ENCODE measurements at regions not wholly inside any gene's neighbourhood (a gene's known extent, or its start where the extent isn't known, plus 50 kb on each side); places are given as distances from the start of the nearest gene placed in this dataset.
A peak's percentile ranks its signal among the peaks of the same experiment; 100 is the strongest.

- Histone ChIP-seq H3K4me3 (no peak overlapping the region), H3K27ac (no peak overlapping the region), H3K4me1 (no peaks in the 10 kb centered on the region), H3K9me3 (no peaks in the 10 kb centered on the region), H3K4me2 (no peak overlapping the region)
- POLR2A ChIA-PET = no interaction called here
- CTCF ChIA-PET = no interaction called here
- ATAC-seq (peak in 1 of 2 experiments; percentile 72; a peak in 3 of 6 replicates), DNase-seq (ENCODE audit: low read depth in 1 of 2, low spot score in 1 of 2) (peak in 1 of 2 experiments; percentile 52), FAIRE-seq (no peak)
- WGBS (ENCODE audit: missing lambda C conversion rate) = 62% methylated on average over 3 of the region's 3 CpGs
- no peak for TF ChIP-seq HOXA7 (CRISPR knock-in tag; IDR thresholded peaks at IDR 0.05)
- no peak for TF ChIP-seq CHD4 (IDR thresholded peaks at IDR 0.05; ENCODE audit: borderline replicate concordance)
- TF ChIP-seq KDM1A (IDR thresholded peaks at IDR 0.05; ENCODE audit: low read depth) = no peak
- no peak for TF ChIP-seq RARB (CRISPR knock-in tag; IDR thresholded peaks at IDR 0.05)
- no peak for TF ChIP-seq CBX8 (IDR thresholded peaks at IDR 0.05)
- no peak for TF ChIP-seq MYC (IDR thresholded peaks at IDR 0.05; ENCODE audit: borderline replicate concordance, low read length)
- TF ChIP-seq BCL3 (IDR thresholded peaks at IDR 0.05) = no peak
- no peak for TF ChIP-seq ZC3H11A (IDR thresholded peaks at IDR 0.05)
- no peak for TF ChIP-seq JUNB (IDR thresholded peaks at IDR 0.05)
- TF ChIP-seq FOSB (CRISPR knock-in tag; IDR thresholded peaks at IDR 0.05) = no peak
- TF ChIP-seq HES2 (IDR thresholded peaks at IDR 0.05) = no peak
- TF ChIP-seq KDM5A (IDR thresholded peaks at IDR 0.05) = no peak
- TF ChIP-seq NR3C1 (IDR thresholded peaks at IDR 0.05) = no peak
- no peak for TF ChIP-seq ESRRA (IDR thresholded peaks at IDR 0.05; ENCODE audit: borderline replicate concordance, low read length)
- TF ChIP-seq MAX (IDR thresholded peaks at IDR 0.05) = no peak
- TF ChIP-seq CTCF (IDR thresholded peaks at IDR 0.05) = no peak
- no peak for TF ChIP-seq RAD21 (conservative IDR thresholded peaks at IDR 0.05 in 1 of 2, IDR thresholded peaks at IDR 0.05 in 1 of 2)
- TF ChIP-seq PHF8 (IDR thresholded peaks at IDR 0.05; ENCODE audit: borderline replicate concordance, low read depth) = no peak
These were observed 1661.8 kb upstream of the SPRY2 start for GRCh38 chr13:82002710-82003109.

- no peaks in the 10 kb centered on the region for H3K9me3 ChIP-seq
- TF ChIP-seq CBX2 (IDR thresholded peaks at IDR 0.05; ENCODE audit: borderline replicate concordance, low read depth) (no peak), RCOR1 (IDR thresholded peaks at IDR 0.05; ENCODE audit: low read depth, low read length) (no peak), NPAS2 (CRISPR knock-in tag; IDR thresholded peaks at IDR 0.05; ENCODE audit: borderline replicate concordance) (no peak), PBX3 (IDR thresholded peaks at IDR 0.05) (no peak), TFCP2L1 (CRISPR knock-in tag; IDR thresholded peaks at IDR 0.05) (no peak), HOXB13 (CRISPR knock-in tag; IDR thresholded peaks at IDR 0.05; ENCODE audit: low read depth) (no peak), BHLHE40 (IDR thresholded peaks at IDR 0.05; ENCODE audit: low read depth, low read length) (no peak), SREBF2 (IDR thresholded peaks at IDR 0.05) (no peak), MAX (IDR thresholded peaks at IDR 0.05) (no peak), EHMT2 (IDR thresholded peaks at IDR 0.05; ENCODE audit: low read depth) (no peak), ZNF302 (CRISPR knock-in tag; IDR thresholded peaks at IDR 0.05) (no peak), CHD2 (IDR thresholded peaks at IDR 0.05; ENCODE audit: low read length, partially characterized antibody) (no peak)
- POLR2A ChIA-PET = no interaction called here
- H3K4me3 ChIP-seq = no peak overlapping the region
- H3K4me1 ChIP-seq = no peaks in the 10 kb centered on the region
- no peak overlapping the region for H3K27ac ChIP-seq
- no peak for DNase-seq (ENCODE audit: low read depth in 1 of 2, low spot score in 1 of 2)
- whole genome bisulfite sequencing (ENCODE audit: missing lambda C conversion rate) = 31% methylated on average over 3 of the region's 3 CpGs
- CTCF ChIA-PET = no interaction called here
- H3K4me2 ChIP-seq = no peak overlapping the region
- FAIRE-seq = no peak
- no peak for ATAC-seq
These were observed 1654.4 kb upstream of the SPRY2 start for GRCh38 chr13:81995316-81995715.

Data from A549 (cell line).